ENCODE measurements at regions not wholly inside any gene's neighbourhood (a gene's known extent, or its start where the extent isn't known, plus 50 kb on each side); places are given as distances from the start of the nearest gene placed in this dataset.

- no peaks in the 10 kb centered on the region for H3K9me3 ChIP-seq (ENCODE audit: low read depth)
- no peak overlapping the region for H3K27ac Mint-ChIP-seq
- H3K27me3 Mint-ChIP-seq (ENCODE audit: insufficient read depth, low read depth) = no peaks in the 10 kb centered on the region
- H2AFZ ChIP-seq (replicated peaks) = no peak overlapping the region
- H3K36me3 ChIP-seq = no peaks in the 10 kb centered on the region
- H3K9me3 Mint-ChIP-seq = peaks cover 18% of the 10 kb centered on the region
- H3K4me3 ChIP-seq = no peak overlapping the region
- no peak for DNase-seq (ENCODE audit: low spot score)
- no peak overlapping the region for H3K4me2 ChIP-seq
- H3K79me2 ChIP-seq (ENCODE audit: low read depth) = no peaks in the 10 kb centered on the region
- H3F3A ChIP-seq (ENCODE audit: low read depth) = no peaks in the 10 kb centered on the region
- TF ChIP-seq, protein P1, sequence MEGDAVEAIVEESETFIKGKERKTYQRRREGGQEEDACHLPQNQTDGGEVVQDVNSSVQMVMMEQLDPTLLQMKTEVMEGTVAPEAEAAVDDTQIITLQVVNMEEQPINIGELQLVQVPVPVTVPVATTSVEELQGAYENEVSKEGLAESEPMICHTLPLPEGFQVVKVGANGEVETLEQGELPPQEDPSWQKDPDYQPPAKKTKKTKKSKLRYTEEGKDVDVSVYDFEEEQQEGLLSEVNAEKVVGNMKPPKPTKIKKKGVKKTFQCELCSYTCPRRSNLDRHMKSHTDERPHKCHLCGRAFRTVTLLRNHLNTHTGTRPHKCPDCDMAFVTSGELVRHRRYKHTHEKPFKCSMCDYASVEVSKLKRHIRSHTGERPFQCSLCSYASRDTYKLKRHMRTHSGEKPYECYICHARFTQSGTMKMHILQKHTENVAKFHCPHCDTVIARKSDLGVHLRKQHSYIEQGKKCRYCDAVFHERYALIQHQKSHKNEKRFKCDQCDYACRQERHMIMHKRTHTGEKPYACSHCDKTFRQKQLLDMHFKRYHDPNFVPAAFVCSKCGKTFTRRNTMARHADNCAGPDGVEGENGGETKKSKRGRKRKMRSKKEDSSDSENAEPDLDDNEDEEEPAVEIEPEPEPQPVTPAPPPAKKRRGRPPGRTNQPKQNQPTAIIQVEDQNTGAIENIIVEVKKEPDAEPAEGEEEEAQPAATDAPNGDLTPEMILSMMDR (IDR thresholded peaks at IDR 0.05) = no peak
- TF ChIP-seq EZH2phosphoT487 (IDR thresholded peaks at IDR 0.05) (no peak), EZH2 (IDR thresholded peaks at IDR 0.05) (no peak)
- no peaks in the 10 kb centered on the region for H4K20me1 ChIP-seq (ENCODE audit: low read depth)
- H3K9ac ChIP-seq = no peak overlapping the region
- H3K4me3 Mint-ChIP-seq = no peak overlapping the region
- H3K27me3 ChIP-seq = no peaks in the 10 kb centered on the region
- H3K4me1 Mint-ChIP-seq = peaks cover 8% of the 10 kb centered on the region
- H3K27ac ChIP-seq = no peak overlapping the region
- no peaks in the 10 kb centered on the region for H3K36me3 Mint-ChIP-seq
- H3K4me1 ChIP-seq = peaks cover 3% of the 10 kb centered on the region
Observed at GRCh38 chr5:68591850-68592249, 376.3 kb downstream of the PIK3R1 start.

DNA sequence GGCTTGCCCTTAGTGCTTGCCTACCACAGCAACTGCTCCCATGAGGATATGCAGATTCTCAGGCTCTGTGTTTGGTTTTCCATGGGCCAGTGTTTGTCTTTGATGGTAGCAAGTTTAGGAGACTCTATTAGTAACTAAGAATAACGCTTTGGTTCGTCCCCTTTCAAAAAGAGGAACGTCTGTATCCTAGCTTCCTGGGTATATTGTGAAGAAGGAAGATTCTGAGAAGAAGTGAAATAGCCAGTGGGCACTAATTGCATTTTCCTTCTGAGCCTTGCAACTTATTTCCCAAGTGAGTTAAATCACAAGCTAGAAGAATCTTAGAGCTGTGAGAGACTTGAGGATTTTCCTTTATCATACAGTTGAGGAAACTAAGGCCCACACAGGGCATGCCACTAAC lies 376.8 kb downstream of the PIK3R1 start:
- Mint-ChIP-seq H3K36me3 (no peaks in the 10 kb centered on the region), H3K4me3 (no peak overlapping the region), H3K27me3 (ENCODE audit: insufficient read depth, low read depth) (no peaks in the 10 kb centered on the region), H3K9me3 (peaks cover 18% of the 10 kb centered on the region), H3K27ac (no peak overlapping the region), H3K4me1 (peaks cover 7% of the 10 kb centered on the region)
- no peak overlapping the region for H2AFZ ChIP-seq (replicated peaks)
- H3K9me3 ChIP-seq (ENCODE audit: low read depth) = no peaks in the 10 kb centered on the region
- H3K4me2 ChIP-seq = no peak overlapping the region
- DNase-seq (ENCODE audit: low spot score) = no peak
- no peak overlapping the region for H3K27ac ChIP-seq
- H3K9ac ChIP-seq = no peak overlapping the region
- no peaks in the 10 kb centered on the region for H3F3A ChIP-seq (ENCODE audit: low read depth)
- H3K4me1 ChIP-seq = peaks cover 3% of the 10 kb centered on the region
- no peaks in the 10 kb centered on the region for H4K20me1 ChIP-seq (ENCODE audit: low read depth)
- H3K4me3 ChIP-seq = no peak overlapping the region
- no peaks in the 10 kb centered on the region for H3K27me3 ChIP-seq
- TF ChIP-seq EZH2phosphoT487 (IDR thresholded peaks at IDR 0.05) (no peak), EZH2 (IDR thresholded peaks at IDR 0.05) (no peak)
- TF ChIP-seq, protein P1 (IDR thresholded peaks at IDR 0.05) = no peak
- no peaks in the 10 kb centered on the region for H3K36me3 ChIP-seq
- H3K79me2 ChIP-seq (ENCODE audit: low read depth) = no peaks in the 10 kb centered on the region

- Mint-ChIP-seq H3K9me3 (peaks cover 18% of the 10 kb centered on the region), H3K27ac (no peak overlapping the region), H3K4me3 (no peak overlapping the region), H3K36me3 (no peaks in the 10 kb centered on the region), H3K4me1 (peaks cover 4% of the 10 kb centered on the region), H3K27me3 (ENCODE audit: insufficient read depth, low read depth) (no peaks in the 10 kb centered on the region)
- no peaks in the 10 kb centered on the region for H3K36me3 ChIP-seq
- DNase-seq (ENCODE audit: low spot score) = no peak
- no peak overlapping the region for H3K9ac ChIP-seq
- no peak overlapping the region for H3K27ac ChIP-seq
- H3K4me1 ChIP-seq = no peaks in the 10 kb centered on the region
- H3K9me3 ChIP-seq (ENCODE audit: low read depth) = no peaks in the 10 kb centered on the region
- no peaks in the 10 kb centered on the region for H3K27me3 ChIP-seq
- TF ChIP-seq EZH2 (IDR thresholded peaks at IDR 0.05) = no peak
- TF ChIP-seq EZH2phosphoT487 (IDR thresholded peaks at IDR 0.05) = no peak
- TF ChIP-seq, protein P1 (IDR thresholded peaks at IDR 0.05) = no peak
- H3K4me3 ChIP-seq = no peak overlapping the region
- H4K20me1 ChIP-seq (ENCODE audit: low read depth) = no peaks in the 10 kb centered on the region
- no peak overlapping the region for H3K4me2 ChIP-seq
- H3F3A ChIP-seq (ENCODE audit: low read depth) = no peaks in the 10 kb centered on the region
- H3K79me2 ChIP-seq (ENCODE audit: low read depth) = no peaks in the 10 kb centered on the region
- H2AFZ ChIP-seq (replicated peaks) = no peak overlapping the region
Observed at GRCh38 chr5:68593211-68593671, 377.7 kb downstream of the PIK3R1 start.

All from neural progenitor cell (in vitro differentiated cells).